NCI-H128 (cell line): ENCODE measurements at regions not wholly inside any gene's neighbourhood (a gene's known extent, or its start where the extent isn't known, plus 50 kb on each side); places are given as distances from the start of the nearest gene placed in this dataset.

ENCODE experiments used
- DNase-seq: peaks from one replicate; lab custom pipeline; 2025; ENCODE audit not compliant: unreplicated experiment; lab: John Stamatoyannopoulos, UW

DNA sequence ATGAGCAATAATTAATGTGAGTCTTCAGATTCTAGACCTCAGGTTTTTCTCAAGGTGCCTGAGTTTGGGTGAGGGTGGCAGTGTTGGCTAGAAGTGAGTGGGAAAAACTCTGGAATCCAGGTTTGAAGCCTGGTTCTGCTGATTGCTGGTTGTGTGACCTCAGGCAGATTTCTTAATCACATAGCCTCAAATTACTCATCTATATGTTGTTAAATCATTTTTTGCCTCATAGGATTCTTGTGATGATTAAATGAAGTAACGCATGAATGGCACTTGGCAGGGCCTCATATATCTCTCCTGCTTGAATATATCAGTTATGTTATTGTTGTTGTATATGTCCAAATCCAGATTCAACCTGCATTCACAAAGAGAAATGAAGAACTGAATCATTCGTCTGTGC, 60.5 kb downstream of the NR2F2 start:
- DNase-seq: no peak

DNA sequence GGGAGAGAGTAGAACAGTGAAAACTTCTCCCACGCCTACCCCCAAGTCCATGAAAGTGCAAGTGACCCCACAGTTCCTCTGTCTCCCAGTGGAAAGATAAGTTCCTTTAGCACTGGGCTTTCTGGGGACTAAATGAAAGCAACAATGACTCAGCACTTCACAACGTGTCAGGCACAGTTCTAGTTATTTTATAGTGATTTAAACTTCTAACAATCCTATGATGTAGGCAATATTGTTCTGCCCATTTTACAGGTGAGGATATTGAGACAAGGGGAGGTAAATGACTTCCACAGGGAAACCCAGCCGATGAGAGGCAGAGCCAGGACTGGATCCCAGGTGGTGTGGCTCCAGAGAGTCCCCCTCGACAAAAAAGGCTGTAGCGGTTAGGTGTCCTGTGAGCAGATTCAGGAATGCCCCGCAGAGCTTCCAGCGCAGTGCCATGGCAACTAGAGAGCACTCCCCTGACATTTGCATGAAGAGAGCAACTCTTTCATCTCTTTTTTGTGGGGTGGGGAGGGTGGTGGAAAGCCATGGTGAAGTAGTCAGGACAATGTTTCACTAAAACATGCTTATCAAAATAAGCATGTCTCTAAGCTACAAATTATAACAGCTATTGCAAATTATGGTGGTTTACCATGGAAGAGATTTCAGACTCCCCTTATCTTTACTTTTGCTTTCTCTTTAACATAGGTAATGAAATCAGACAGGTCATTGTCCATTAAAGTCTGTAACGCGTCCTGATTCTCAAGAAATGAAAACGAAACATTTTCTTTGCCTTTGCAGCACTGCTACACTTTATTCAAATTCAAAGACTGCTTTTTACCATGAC, 62.1 kb downstream of the NR2F2 start:
- DNase-seq: no peak

DNA sequence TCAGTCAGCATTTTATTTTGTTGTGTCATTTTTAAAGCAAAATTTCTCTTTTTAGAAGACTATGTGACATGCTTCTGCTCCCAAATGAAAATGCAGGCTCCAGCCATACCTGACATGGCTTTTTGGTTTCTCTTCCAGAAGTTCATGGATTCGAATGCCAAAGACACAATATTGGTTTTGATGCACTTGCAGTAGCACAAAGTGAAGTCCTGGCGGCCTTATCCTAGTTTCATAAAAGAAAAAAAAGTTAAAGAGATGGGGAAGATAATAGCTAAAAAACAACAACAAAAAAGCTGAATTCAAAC, 62.7 kb downstream of the NR2F2 start:
- no peak for DNase-seq

DNA sequence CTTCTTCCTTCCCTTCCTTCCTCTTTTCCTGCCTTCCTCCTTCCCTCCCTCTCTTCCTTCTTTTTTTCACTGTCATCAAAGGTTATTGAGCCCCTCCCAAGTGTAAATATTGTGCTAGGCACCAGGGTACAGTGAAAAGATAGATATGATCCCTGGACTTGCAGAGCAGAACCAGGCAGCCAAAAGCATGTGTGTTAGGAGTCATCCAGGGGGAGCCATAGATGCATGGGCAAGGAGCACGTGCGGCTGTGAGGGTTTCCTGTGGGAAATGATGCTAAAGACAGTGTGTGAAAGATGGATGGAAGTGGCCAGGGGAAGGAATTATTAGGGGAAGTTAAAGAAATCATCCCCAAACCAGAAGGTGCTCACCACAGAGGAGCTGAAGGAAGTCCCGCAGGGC, 65.2 kb downstream of the NR2F2 start:
- no peak for DNase-seq

DNA sequence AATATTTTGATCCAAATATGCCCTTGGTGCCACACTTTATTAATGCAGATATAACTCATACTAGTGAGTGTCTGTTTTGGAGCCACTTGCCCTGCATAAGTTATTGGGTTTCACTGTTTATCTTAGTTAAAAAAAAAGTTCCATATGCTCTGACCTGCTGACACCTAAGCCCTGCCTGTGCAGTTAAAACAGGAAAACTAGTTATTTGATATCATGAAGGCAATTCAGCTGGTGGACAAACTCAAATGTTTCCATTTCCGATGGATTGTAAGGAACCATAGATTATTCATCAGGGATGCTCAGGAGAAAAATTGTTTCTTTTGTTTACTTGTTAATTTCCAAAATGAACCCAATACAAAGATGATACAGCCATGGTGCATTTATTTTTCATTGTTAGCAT, 68.3 kb downstream of the NR2F2 start:
- DNase-seq: no peak

DNA sequence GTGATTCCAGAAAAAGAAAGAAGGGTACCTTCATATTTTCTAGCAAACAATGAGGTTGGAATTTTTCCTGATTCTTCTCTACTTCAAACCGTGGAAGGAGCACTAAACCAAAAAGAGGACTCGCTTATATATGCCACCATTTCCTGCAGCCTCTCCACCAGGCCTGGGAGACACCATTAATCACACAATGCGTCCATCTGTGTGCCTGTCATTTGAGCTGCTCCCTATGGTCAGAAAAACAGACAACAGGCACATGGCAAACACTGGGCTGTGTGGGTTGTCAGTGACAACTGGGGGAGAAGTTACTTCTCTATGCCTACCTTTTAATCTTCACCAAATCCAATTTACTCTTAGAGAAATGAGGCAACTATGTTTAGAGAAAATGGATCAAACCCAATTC, 71.9 kb downstream of the NR2F2 start:
- DNase-seq: no peak

DNA sequence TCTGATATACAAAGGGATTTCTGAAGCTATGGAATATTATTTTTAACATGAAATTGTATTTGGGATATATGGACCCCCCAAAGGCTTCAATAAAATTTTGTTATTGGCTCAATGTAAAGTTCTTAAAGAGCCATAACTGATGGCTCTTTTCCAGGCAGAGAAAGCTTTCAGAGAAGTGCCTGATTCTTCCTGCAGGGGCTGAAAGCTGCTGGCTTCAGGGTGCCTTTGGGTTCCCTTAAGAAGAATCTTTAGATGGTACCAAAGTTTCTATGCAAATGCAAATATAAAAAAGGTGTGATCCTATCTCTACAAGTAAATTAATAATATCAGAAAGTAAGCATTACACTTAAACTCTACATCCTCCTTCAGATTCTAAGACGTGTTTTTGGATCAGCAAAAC, 72.6 kb downstream of the NR2F2 start:
- DNase-seq: no peak

DNA sequence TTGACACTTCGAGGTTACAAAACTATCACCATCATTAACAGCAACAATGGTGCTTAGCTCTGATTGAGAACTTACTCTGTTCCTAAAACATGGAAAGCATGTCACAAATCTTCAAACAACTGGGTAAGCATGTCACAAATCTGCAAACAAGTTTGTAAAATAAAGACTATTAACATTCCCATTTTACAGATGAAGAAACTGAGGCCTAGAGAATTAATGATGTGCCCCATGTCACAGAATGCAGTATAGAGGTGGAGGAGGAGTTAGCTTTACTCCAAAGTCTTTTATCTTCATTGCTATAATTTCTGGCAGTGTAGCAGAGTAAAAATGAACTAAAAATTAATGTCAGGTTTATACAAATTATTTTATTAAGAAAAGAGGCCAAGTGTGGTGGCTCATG, 73.4 kb downstream of the NR2F2 start:
- DNase-seq: no peak

DNA sequence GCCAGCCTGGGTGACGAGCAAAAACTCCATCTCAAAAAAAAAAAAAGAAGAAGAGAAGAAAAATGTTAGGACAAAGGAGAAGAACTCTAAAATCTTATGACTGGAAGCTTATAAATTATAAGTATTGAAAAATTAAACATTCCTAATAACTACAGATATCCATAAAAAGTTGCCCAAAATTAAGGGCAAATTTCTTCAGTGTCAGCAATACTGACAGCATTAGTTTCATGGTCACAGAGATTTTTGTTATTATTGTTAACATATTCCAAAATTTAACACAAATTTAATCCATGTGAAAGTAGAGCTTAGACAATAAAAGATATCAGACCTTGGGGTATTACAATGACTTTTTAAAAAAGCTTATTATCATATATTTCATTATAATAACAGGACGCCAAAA, 74.1 kb downstream of the NR2F2 start:
- DNase-seq: no peak

DNA sequence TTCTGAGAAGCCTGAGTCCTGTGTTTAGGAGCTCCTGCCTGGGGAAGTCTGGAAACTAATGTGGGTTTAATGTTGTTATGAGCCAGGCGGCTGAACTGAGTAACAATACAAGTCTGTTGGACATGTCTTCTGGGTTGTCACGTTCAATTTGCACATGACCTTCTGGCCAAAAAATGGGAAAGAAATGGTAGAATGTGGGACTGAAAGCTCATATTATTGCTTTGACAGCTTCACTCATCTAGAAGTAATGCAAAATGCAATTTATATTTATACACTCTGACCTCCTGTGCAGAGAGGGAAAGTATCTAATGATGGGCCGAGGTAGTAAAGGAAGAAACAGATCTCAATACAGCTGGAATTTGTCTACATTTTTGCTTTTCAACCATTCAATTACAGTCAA, 75.8 kb downstream of the NR2F2 start:
- DNase-seq: no peak

DNA sequence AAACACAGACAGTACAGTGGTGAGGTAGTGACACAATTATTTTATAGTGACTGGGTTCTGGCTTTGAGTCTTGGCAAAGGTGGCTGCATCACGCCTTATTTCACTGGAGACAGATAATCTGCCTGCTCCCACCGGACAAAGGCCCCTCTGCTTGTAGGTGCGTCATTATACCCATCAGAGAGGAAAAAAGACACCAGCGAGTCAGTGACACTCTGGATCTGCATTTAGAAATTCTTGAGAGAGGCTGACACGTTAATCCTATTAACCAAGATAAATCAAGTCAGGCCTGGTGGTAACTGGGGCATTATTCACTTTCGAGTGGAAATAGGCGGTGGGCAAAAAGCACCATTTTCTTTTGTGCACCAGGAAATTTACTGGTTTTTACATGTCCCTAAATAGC, 76.2 kb downstream of the NR2F2 start:
- no peak for DNase-seq

DNA sequence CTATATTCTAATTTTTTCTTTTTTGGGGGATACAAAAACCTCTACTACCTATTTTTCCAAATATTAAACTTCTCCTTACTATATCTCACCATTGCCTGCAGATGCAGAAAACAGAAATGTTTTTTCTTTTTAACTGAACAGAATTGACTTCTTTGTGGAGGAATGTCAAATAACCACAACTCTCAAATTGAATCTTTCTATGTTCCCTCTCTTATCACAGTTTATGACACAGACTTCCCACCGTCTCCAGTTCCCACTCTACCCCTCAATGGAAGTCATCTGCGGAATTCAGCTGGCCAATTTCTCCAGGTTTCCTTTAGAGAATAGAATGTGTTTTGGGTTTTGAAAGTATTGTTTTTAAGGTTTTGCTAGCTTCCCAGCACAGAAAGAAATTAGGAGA, 77.0 kb downstream of the NR2F2 start:
- no peak for DNase-seq

DNA sequence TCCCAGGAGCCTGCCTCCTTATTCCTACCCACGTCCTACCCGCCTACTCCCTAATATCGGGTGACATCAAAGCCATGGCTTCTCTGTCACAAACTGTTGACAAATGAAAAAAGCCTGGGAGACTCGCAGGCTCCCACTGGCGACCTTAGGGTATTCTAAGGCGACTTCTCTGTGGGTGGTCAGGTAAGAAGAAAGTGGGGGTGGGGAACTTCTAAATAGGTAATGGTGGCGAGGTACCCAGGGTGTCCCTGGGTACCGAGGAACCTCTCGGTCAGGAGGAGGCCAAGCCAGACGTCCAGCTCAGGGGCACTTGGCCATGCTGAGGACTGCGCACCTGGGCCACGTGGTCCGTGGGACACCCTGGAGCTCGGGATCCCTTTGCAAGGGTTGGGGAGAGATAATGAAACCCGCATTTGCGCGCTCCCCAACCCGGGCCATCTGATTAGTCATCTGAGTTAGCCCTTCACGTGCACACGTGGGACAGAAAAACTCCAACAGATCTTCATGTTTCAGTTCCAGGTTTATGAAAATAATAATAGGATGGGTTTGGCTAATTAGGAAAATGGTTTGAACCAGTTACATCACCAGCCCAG, 78.2 kb downstream of the NR2F2 start:
- no peak for DNase-seq

DNA sequence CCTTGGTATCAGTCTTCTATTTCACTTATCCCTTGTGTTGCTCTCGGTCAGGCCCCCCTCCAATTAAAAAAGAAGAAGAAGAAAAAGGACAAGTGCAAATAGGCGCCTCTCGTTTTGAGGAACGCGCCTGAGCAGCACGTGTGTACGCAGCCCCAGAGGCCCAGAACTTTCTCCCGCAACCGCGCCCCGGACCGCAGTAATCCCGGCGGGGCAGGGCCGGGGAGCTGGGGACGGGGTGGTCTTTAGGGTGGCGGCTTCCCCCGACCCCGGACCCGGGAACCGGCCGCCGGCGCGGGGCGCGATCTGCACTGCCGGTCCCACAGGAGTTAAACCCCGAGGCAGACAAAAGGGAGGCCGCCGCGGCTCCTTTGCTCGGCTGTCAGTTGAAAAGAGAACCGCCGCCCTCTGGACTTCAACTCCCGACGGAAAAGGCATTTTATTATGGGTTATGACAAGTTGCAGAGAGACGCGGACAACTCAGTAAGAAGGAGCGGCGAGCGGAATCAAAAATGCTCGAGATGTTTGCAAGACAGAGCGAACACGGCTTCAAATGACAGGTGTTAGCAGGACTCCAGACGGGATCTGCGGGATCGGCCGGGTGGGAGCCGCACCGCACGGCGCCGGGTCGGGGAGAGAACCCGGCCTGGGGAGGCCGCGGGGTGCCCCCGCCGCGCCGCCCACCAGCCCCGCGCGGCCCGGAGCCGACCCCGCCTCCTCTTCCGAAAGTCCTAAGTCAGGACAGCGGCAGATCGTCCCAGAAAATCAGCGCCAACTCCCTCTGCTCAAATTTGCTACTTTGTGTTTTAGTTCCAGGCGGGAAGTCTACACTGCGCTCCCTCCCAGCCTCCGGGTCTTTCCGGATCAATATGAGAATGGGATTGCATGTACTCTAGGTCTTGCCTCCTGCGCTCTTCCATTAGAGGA, 79.0 kb downstream of the NR2F2 start:
- DNase-seq: no peak

DNA sequence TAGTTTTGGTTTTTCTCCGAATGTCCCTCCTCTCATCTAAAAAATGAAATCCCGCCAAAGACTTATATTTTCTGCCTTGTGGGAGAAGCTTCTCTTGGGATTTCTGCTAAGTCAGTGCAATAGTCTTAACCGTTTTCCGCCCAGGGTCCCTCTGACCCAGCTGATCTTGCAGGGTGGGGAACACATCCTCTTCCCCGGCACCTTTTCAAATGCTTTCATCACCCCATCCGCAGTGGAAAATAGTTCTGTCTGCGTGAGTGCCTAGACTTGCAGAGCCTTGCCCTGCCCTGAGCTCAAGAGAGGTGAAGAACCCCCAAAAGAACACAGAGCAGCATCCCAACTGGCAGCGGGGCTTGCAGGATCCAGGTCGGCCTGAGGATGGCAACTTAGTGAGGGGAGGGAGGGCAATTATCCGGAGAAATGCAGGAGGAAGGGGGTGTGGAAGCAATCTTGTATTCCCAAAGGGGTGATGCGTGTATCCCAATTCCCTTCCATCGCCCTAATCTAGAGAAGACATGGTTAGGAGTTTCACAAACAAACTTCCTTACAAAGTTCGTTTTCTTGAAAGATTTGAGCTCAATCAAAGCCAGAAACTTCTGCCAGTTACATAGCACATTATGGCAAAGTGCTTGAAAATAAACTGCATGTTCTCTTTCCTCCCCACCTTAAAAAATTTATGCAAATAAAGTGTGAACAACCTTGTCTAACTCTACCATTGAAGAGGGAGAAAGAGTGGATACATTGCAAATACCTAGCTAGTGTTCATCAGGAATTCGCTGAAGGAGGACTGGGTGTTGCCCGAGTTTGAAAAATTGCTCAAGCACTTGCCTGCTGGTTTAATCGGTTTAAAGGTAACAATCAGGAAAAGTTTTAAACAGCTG, 79.9 kb downstream of the NR2F2 start:
- no peak for DNase-seq

DNA sequence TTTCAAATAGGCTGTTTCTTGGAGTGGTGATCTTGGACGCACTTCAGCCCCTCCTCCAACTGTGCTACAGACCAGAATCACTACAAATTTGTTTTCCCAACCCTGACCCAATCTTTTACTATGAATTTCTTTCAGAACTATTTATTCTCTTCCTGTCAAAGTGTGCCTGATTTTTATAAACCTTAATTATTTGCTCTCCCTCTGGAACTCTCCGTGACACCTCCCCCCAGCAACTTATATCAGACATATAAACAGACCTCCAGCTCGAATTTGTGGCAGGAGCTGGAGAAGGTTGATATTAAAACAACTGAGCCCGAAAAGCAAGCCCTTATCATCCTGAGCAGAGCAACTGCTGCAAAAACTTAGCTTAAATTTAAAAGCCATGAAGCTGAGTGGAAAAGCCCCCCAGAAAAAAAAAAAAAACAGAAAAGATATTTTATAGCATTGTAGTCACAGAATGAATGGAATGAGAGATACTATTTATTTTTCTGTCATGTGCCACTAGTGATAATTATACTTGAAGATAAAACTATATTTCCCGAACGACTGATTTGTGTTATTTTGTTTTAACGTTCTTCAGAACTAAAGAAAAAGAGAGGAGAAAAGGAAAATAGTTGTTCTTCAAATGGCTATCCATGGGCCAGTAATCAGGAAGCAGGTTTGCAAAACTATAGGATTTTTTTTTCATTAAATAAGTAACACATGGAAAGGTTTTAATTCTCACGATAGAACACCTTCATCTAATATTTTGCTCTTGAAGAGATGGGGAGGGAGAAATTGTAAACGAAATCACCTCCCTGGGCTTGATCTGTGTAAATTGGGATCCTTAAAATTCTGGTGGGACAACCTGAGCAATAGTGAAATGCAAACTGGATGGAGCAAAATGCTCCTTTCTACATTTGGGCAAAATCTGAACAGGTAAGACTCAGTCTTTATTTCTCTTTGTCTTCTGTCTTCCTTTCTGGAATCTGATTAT, 80.8 kb downstream of the NR2F2 start:
- DNase-seq: no peak

DNA sequence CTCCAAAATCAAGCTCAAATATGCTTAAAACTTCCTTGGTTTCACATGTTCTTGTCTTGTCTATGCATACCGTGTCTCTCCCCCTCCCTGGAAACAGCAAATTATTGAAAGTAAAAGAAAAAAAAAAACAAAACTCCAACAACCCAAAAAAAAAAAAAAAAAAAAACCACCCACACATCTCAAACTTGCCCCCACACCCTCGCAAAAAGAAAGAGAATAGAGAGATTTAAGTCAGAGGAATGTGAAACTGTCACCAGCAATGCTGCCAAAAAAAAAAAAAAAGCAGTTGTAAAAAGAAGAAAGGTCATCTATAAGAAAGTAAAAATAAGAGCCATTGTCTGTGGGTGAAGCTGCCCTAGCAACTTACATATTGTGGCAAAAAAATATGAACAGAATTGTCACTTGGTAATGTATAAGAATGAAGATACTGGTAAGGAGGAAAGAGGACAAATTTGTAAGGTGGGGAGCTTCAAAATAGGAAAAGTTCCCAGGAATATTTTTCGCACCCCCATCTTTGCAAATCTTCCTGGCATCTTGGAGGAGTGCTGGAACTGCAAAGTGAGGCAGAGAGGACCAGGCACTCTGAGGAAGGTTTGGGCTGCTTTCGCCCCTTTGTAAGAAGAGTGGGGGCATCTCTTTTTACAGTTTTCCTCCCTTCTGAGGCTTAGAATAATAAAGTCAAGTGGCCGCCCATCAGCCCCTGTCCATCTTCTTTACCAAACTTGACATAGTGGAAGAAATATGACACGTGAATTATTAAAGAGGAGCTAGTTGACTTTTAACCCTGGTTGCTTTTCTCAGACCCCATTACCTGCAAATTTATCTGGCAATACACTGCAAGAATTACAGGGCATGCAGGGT, 81.8 kb downstream of the NR2F2 start:
- DNase-seq: no peak

DNA sequence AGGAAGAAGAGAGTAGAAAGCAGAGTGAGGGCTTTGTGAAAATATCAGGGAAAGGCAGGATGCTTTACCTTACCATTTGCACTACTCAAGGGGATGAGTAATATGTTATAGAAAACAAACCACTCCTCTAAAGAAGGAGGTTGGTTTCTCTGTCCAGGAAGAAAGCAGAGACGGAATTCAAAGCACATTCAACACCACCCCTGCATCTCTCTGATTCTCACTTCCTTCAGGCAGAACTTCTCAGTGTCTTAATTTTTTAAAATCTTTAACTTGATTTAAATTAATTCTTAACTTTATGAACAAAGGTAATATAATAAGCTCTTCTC, 82.4 kb downstream of the NR2F2 start:
- no peak for DNase-seq

DNA sequence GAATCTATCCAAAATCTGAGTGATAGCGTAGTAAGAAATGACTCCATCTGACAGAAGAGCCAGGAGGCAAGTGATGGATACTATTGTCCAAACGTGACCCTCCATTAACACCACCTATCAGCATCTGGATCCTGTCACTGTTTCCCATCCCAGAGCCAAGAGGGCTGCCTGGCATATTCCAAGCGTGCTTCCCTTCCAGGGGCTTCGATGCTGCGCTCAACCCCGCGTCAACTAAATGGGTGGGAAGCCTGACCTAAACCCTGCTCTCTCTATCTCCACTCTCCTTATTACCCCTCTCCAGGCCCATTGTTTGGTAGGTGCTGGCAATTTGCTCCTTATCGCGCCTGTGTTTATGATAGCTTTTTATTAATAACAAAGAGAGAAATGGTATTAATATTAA, 83.2 kb downstream of the NR2F2 start:
- DNase-seq: no peak
